Spleen (tissue), 11 donors: ENCODE measurements at regions not wholly inside any gene's neighbourhood (a gene's known extent, or its start where the extent isn't known, plus 50 kb on each side); places are given as distances from the start of the nearest gene placed in this dataset.

ENCODE experiments used
- DNase-seq: peaks from one replicate; pipeline ENCODE4 v3.0.0-alpha.2; 2020
- H3K27ac ChIP-seq, 8 donors: fragments of 200-600 bp; sonication (generic) in 7 of 8; 1 replicate in 4 of 8; 2 replicates in 4 of 8; pipeline versions ENCODE4 v1.5.0 to v1.8.0; 2016 to 2021; ENCODE audit warnings: inconsistent platforms in 4 of 8, mild to moderate bottlenecking in 4 of 8, moderate library complexity in 1 of 8
- H3K27me3 ChIP-seq, 7 donors: fragments of 200-600 bp; sonication (generic) in 6 of 7; replicated peaks in 1 of 7; 1 replicate in 4 of 7; 2 replicates in 3 of 7; pipeline versions ENCODE4 v1.5.0 to v1.8.0; 2016 to 2021; ENCODE audit warnings: inconsistent platforms in 3 of 7, mild to moderate bottlenecking in 1 of 7
- H3K36me3 ChIP-seq, 6 donors: fragments of 200-600 bp; sonication (generic) in 5 of 6; 1 replicate in 4 of 6; 2 replicates in 2 of 6; pipeline versions ENCODE4 v1.5.0 to v1.8.0; 2016 to 2021; ENCODE audit warnings: inconsistent platforms in 2 of 6
- H3K4me1 ChIP-seq, 6 donors: fragments of 200-600 bp; sonication (generic) in 5 of 6; 1 replicate in 3 of 6; 2 replicates in 3 of 6; pipeline versions ENCODE4 v1.5.0 to v1.8.0; 2016 to 2021; ENCODE audit warnings: inconsistent platforms in 3 of 6
- H3K4me3 ChIP-seq, 8 donors: fragments of 200-600 bp; sonication (generic) in 7 of 8; 1 replicate in 4 of 8; 2 replicates in 4 of 8; pipeline versions ENCODE4 v1.5.0 to v1.8.0; 2016 to 2021; ENCODE audit warnings: inconsistent platforms in 4 of 8, mild to moderate bottlenecking in 4 of 8, moderate library complexity in 2 of 8
- H3K9me3 ChIP-seq, 8 donors: fragments of 200-600 bp; sonication (generic) in 7 of 8; 1 replicate in 4 of 8; 2 replicates in 4 of 8; pipeline versions ENCODE4 v1.5.0 to v1.8.0; 2016 to 2021; ENCODE audit warnings: inconsistent platforms in 4 of 8
- CTCF ChIP-seq, 11 experiments: fragments of 200-600 bp in 7 of 11; fragments of 450-650 bp in 4 of 11; sonication (generic) in 4 of 11; IDR thresholded peaks in 8 of 11; conservative IDR thresholded peaks in 3 of 11; 1 replicate in 7 of 11; 2 replicates in 4 of 11; pipeline versions ENCODE4 v1.4.0 to v1.8.0; 2016 to 2021; ENCODE audit warnings: antibody characterized with exemption in 11 of 11, inconsistent platforms in 4 of 11, mild to moderate bottlenecking in 1 of 11
- POLR2A ChIP-seq, 3 donors: fragments of 450-650 bp; IDR thresholded peaks; one replicate each; pipeline ENCODE4 v1.5.1; 2017; ENCODE audit warnings: antibody characterized with exemption in 3 of 3, mild to moderate bottlenecking in 1 of 3
- POLR2AphosphoS5 ChIP-seq, 3 donors: sonication (generic); formaldehyde crosslinking; IDR thresholded peaks; one replicate each; pipeline ENCODE4 v1.5.1; 2017; ENCODE audit warnings: antibody characterized with exemption in 3 of 3
- WGBS, 5 donors: extraction: QIAGEN DNeasy Blood & Tissue Kit in 3 of 5; methylation state at CpG; one replicate each; pipeline versions ENCODE4 v1.1.5 to v1.1.7; 2013 to 2018; 5-methylcytosine and 5-hydroxymethylcytosine counted together
- intact Hi-C: fragments of 100-400 bp; cut with DNase I; formaldehyde crosslinking; loops from one replicate; pipeline ENCODE4 v1.15.0; 2023; ENCODE audit warnings: low total_unique reads
- donor health status: healthy with polysubstance abuse.
- donor health status: DM: no; HTN: no; CAD: no; lungs with moderate emphysema.
- donor health status: DM: no; HTN: no; CAD: no.
- donor health status: Bipolar disorder and iron deficiency.
- donor health status: healthy.
- donor health status: DM: no; HTN: no; CAD: no.
- donor health status: DM: yes; HTN: yes; CAD: no.

- no peak overlapping the region for H3K27ac ChIP-seq
- no peak for DNase-seq
- 60 to 81% (median 79%) methylated on average over 3 of the region's 3 CpGs for WGBS, 5 donors
Observed at GRCh38 chr1:98034505-98034904, 113.7 kb upstream of the DPYD start.

GRCh38 chr1:98032958-98033357, 112.1 kb upstream of the DPYD start:
- Histone ChIP-seq H3K27me3 (no peaks in the 10 kb centered on the region), H3K4me3 (no peak overlapping the region), H3K4me1 (no peaks in the 10 kb centered on the region), H3K27ac (no peak overlapping the region), H3K36me3 (no peaks in the 10 kb centered on the region), H3K9me3 (no peaks in the 10 kb centered on the region)
- no peak for DNase-seq
- 71 to 91% (median 78%) methylated on average over 1 of the region's 1 CpG for WGBS, 5 donors
- TF ChIP-seq POLR2A (IDR thresholded peaks at IDR 0.05), result no peak
- no peak for TF ChIP-seq POLR2AphosphoS5 (IDR thresholded peaks at IDR 0.05)
- TF ChIP-seq CTCF (IDR thresholded peaks at IDR 0.05 in 8 of 11, conservative IDR thresholded peaks at IDR 0.05 in 3 of 11), result no peak
- intact Hi-C loops, result no loop called here

More at GRCh38 chr1:98034505-98034904, 113.7 kb upstream of the DPYD start:
- TF ChIP-seq CTCF (IDR thresholded peaks at IDR 0.05 in 8 of 11, conservative IDR thresholded peaks at IDR 0.05 in 3 of 11) (no peak), POLR2A (IDR thresholded peaks at IDR 0.05) (no peak), POLR2AphosphoS5 (IDR thresholded peaks at IDR 0.05) (no peak)
- H3K36me3 ChIP-seq, result no peaks in the 10 kb centered on the region
- H3K9me3 ChIP-seq, result no peaks in the 10 kb centered on the region
- no peak overlapping the region for H3K4me3 ChIP-seq
- intact Hi-C loops, result no loop called here
- no peaks in the 10 kb centered on the region for H3K27me3 ChIP-seq
- H3K4me1 ChIP-seq, result no peaks in the 10 kb centered on the region

GRCh38 chr1:98030976-98031375, 110.1 kb upstream of the DPYD start:
- no peak overlapping the region for H3K4me3 ChIP-seq
- TF ChIP-seq CTCF (IDR thresholded peaks at IDR 0.05 in 8 of 11, conservative IDR thresholded peaks at IDR 0.05 in 3 of 11) (no peak), POLR2A (IDR thresholded peaks at IDR 0.05) (no peak), POLR2AphosphoS5 (IDR thresholded peaks at IDR 0.05) (no peak)
- no peak overlapping the region for H3K27ac ChIP-seq
- no peaks in the 10 kb centered on the region for H3K4me1 ChIP-seq
- DNase-seq, result no peak
- H3K9me3 ChIP-seq, result no peaks in the 10 kb centered on the region
- no peaks in the 10 kb centered on the region for H3K36me3 ChIP-seq
- H3K27me3 ChIP-seq, result no peaks in the 10 kb centered on the region
- intact Hi-C loops, result no loop called here
- 64 to 86% (median 75%) methylated on average over 3 of the region's 3 CpGs for WGBS, 5 donors

- Histone ChIP-seq H3K4me1 (no peaks in the 10 kb centered on the region), H3K27me3 (no peaks in the 10 kb centered on the region), H3K36me3 (no peaks in the 10 kb centered on the region), H3K27ac (no peak overlapping the region), H3K9me3 (no peaks in the 10 kb centered on the region), H3K4me3 (no peak overlapping the region)
- no peak for TF ChIP-seq POLR2AphosphoS5 (IDR thresholded peaks at IDR 0.05)
- no peak for TF ChIP-seq POLR2A (IDR thresholded peaks at IDR 0.05)
- TF ChIP-seq CTCF (IDR thresholded peaks at IDR 0.05 in 8 of 11, conservative IDR thresholded peaks at IDR 0.05 in 3 of 11), result no peak
- intact Hi-C loops, result no loop called here
- DNase-seq, result no peak
Observed at GRCh38 chr1:98030483-98030882, 109.6 kb upstream of the DPYD start.
